ENCODE measurements at regions not wholly inside any gene's neighbourhood (a gene's known extent, or its start where the extent isn't known, plus 50 kb on each side); places are given as distances from the start of the nearest gene placed in this dataset.

DNA sequence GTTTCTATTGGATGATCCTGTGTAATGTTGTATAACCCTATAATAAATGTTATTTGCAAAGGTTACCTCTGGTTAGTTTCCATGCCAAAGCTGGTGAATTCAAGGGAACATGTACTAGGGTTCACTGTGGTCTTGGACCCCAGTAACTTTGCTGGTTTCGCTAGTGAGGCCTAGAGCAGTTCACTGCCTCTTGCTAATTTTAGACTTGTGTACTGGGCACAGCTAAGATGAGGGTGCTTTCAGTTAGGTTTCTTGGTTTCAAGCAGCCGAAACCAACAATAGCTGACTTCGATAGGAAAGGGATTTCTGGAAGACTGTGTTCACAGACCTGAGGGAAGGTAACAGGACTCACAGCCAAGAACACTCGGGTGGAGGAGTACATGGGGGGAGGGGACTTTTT lies 215.5 kb upstream of the BCOR start:
- H3K9me3 ChIP-seq (ENCODE audit: control insufficient read depth in 2 of 3, insufficient read depth in 1 of 3, low read length in 3 of 3) = no peaks in the 10 kb centered on the region
- H3K4me3 ChIP-seq (ENCODE audit: low read length in 3 of 3) = no peak overlapping the region
- FAIRE-seq (no peak), DNase-seq (no peak)
- no peak overlapping the region for H3K9ac ChIP-seq (ENCODE audit: low read length in 3 of 3)
- no peaks in the 10 kb centered on the region for H3K36me3 ChIP-seq (ENCODE audit: control insufficient read depth in 2 of 3, insufficient read depth in 3 of 3, low read length in 3 of 3)
- TF ChIP-seq, protein P1, sequence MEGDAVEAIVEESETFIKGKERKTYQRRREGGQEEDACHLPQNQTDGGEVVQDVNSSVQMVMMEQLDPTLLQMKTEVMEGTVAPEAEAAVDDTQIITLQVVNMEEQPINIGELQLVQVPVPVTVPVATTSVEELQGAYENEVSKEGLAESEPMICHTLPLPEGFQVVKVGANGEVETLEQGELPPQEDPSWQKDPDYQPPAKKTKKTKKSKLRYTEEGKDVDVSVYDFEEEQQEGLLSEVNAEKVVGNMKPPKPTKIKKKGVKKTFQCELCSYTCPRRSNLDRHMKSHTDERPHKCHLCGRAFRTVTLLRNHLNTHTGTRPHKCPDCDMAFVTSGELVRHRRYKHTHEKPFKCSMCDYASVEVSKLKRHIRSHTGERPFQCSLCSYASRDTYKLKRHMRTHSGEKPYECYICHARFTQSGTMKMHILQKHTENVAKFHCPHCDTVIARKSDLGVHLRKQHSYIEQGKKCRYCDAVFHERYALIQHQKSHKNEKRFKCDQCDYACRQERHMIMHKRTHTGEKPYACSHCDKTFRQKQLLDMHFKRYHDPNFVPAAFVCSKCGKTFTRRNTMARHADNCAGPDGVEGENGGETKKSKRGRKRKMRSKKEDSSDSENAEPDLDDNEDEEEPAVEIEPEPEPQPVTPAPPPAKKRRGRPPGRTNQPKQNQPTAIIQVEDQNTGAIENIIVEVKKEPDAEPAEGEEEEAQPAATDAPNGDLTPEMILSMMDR (IDR thresholded peaks at IDR 0.05; ENCODE audit: borderline replicate concordance, extremely low read depth, insufficient read depth) = no peak
- intact Hi-C loops (cut with DNase I) = no loop called here
- no peaks in the 10 kb centered on the region for H3K27me3 ChIP-seq (ENCODE audit: control insufficient read depth, insufficient read depth, low read length)
- no peaks in the 10 kb centered on the region for H3K4me1 ChIP-seq (ENCODE audit: control insufficient read depth in 2 of 3, insufficient read depth in 2 of 3, low read depth in 1 of 3, low read length in 3 of 3)
- H3K27ac ChIP-seq (ENCODE audit: low read depth in 2 of 2, low read length in 2 of 2) = no peak overlapping the region

DNA sequence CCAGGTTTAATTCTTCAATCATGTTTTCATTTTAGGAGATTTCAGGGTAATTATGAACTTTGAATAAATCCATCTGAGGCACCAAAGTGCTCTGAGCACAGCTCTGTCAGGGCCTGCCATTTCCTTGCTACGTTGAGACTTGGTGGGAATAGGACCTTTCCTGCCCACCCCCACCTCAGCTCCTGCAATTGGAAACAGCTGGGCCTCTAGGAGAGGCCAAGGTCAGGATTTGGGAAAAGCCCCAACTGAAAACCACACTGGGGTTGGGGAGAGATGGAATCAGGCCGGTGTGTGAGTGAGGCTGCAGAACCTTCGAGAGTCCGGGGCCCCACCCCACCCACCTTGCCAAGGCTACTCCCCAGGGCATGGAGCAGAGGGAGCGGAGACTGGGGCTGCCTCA lies 212.7 kb upstream of the BCOR start:
- no peak overlapping the region for H3K9ac ChIP-seq (ENCODE audit: low read length in 3 of 3)
- H3K27me3 ChIP-seq (ENCODE audit: control insufficient read depth, insufficient read depth, low read length) = no peaks in the 10 kb centered on the region
- H3K27ac ChIP-seq (ENCODE audit: low read depth in 2 of 2, low read length in 2 of 2) = no peak overlapping the region
- TF ChIP-seq, protein P1 (IDR thresholded peaks at IDR 0.05; ENCODE audit: borderline replicate concordance, extremely low read depth, insufficient read depth) = no peak
- FAIRE-seq (no peak), DNase-seq (peak in 1 of 5 donors; percentile 18)
- intact Hi-C loops (cut with DNase I) = no loop called here
- no peaks in the 10 kb centered on the region for H3K4me1 ChIP-seq (ENCODE audit: control insufficient read depth in 2 of 3, insufficient read depth in 2 of 3, low read depth in 1 of 3, low read length in 3 of 3)
- H3K36me3 ChIP-seq (ENCODE audit: control insufficient read depth in 2 of 3, insufficient read depth in 3 of 3, low read length in 3 of 3) = no peaks in the 10 kb centered on the region
- no peak overlapping the region for H3K4me3 ChIP-seq (ENCODE audit: low read length in 3 of 3)
- H3K9me3 ChIP-seq (ENCODE audit: control insufficient read depth in 2 of 3, insufficient read depth in 1 of 3, low read length in 3 of 3) = no peaks in the 10 kb centered on the region

DNA sequence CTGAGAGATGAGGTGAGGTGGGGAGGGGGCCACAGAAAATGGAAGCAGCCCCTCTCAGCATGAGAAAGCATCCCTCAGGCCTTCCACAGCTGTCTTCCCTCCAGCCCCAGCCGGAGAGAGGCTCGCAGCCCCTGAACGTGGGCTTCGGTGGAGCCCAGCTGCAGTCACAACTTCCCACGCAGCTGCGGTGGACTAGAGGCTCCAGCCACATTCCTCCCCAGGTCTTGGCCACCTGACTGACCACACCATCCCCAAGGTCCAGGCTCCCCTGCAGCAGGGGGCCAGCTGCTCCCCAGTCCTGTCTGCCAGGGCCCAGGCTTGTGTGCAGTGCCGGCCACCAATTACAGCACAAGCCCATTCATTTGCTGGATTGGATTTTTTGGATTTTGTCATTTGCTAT lies 212.3 kb upstream of the BCOR start:
- no peaks in the 10 kb centered on the region for H3K4me1 ChIP-seq (ENCODE audit: control insufficient read depth in 2 of 3, insufficient read depth in 2 of 3, low read depth in 1 of 3, low read length in 3 of 3)
- peak in 1 of 5 donors; percentile 41 for DNase-seq
- no peak for FAIRE-seq
- H3K4me3 ChIP-seq (ENCODE audit: low read length in 3 of 3) = no peak overlapping the region
- no peak overlapping the region for H3K9ac ChIP-seq (ENCODE audit: low read length in 3 of 3)
- no peaks in the 10 kb centered on the region for H3K27me3 ChIP-seq (ENCODE audit: control insufficient read depth, insufficient read depth, low read length)
- H3K27ac ChIP-seq (ENCODE audit: low read depth in 2 of 2, low read length in 2 of 2) = no peak overlapping the region
- TF ChIP-seq, protein P1 (IDR thresholded peaks at IDR 0.05; ENCODE audit: borderline replicate concordance, extremely low read depth, insufficient read depth) = no peak
- H3K9me3 ChIP-seq (ENCODE audit: control insufficient read depth in 2 of 3, insufficient read depth in 1 of 3, low read length in 3 of 3) = no peaks in the 10 kb centered on the region
- intact Hi-C loops (cut with DNase I) = no loop called here
- H3K36me3 ChIP-seq (ENCODE audit: control insufficient read depth in 2 of 3, insufficient read depth in 3 of 3, low read length in 3 of 3) = no peaks in the 10 kb centered on the region

DNA sequence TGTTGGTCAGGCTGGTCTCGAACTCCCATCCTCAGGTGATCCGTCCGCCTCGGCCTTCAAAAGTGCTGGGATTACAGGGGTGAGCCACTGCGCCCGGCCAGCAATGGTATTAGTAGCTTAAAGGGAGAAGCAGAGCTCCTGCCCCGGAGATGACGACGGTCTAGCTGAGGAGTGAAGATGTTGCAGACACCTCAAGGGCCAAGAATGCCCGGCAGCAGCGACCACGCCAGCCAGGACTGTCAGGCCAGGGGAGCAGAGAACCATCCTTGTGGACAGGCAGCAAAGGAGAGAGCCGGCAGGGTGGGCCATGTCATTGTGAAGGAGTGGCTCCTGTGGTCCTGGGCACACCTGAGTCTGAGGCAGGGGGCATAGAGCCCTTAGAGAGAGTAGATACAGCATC lies 210.1 kb upstream of the BCOR start:
- TF ChIP-seq, protein P1 (IDR thresholded peaks at IDR 0.05; ENCODE audit: borderline replicate concordance, extremely low read depth, insufficient read depth) = no peak
- no peak overlapping the region for H3K4me3 ChIP-seq (ENCODE audit: low read length in 3 of 3)
- no peaks in the 10 kb centered on the region for H3K36me3 ChIP-seq (ENCODE audit: control insufficient read depth in 2 of 3, insufficient read depth in 3 of 3, low read length in 3 of 3)
- H3K9ac ChIP-seq (ENCODE audit: low read length in 3 of 3) = no peak overlapping the region
- intact Hi-C loops (cut with DNase I) = no loop called here
- no peaks in the 10 kb centered on the region for H3K4me1 ChIP-seq (ENCODE audit: control insufficient read depth in 2 of 3, insufficient read depth in 2 of 3, low read depth in 1 of 3, low read length in 3 of 3)
- H3K27ac ChIP-seq (ENCODE audit: low read depth in 2 of 2, low read length in 2 of 2) = no peak overlapping the region
- no peak for DNase-seq
- no peaks in the 10 kb centered on the region for H3K9me3 ChIP-seq (ENCODE audit: control insufficient read depth in 2 of 3, insufficient read depth in 1 of 3, low read length in 3 of 3)
- no peak for FAIRE-seq
- no peaks in the 10 kb centered on the region for H3K27me3 ChIP-seq (ENCODE audit: control insufficient read depth, insufficient read depth, low read length)

Data from kidney (tissue), 13 donors.